ENCODE measurements at regions not wholly inside any gene's neighbourhood (a gene's known extent, or its start where the extent isn't known, plus 50 kb on each side); places are given as distances from the start of the nearest gene placed in this dataset.

DNA sequence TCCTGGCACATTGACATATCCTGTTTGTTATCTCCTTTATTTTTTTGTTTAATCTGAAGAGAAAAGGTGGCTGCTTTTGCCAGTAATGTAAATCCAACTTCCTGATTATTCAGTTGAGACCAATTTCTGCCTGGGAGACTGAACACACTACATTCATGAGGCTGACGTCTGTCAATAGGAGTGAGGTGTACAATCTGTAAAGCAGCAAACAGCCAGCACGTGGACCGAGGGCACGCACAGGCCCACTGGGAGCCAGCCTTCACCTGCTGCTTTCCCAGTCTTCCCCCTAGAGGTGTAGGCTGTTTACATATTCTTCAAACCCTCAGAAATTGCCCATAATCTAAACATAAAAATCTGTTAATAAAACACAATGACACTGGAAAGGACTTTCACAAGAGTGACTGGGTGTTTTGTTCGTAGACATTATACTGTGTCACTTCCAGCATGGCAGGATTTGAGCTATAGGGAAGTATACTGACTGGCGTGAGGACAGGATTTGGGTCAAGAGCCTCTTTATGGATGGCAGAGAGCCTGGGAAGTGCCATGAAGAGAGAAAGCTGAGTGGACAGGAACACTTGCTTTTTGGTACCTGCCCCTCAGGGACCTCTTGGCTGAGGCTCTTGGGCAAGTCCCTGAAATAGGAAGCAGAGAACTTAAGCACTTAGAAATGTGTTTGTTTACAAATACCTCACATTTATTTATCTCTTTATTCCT, 552.9 kb upstream of the CAMK1G start:
- TF ChIP-seq POLR2AphosphoS5 (IDR thresholded peaks at IDR 0.05; ENCODE audit: low read depth, low read length) (no peak), FOXP2 (optimal IDR thresholded peaks at IDR 0.05; ENCODE audit: borderline replicate concordance, extremely low read depth, extremely low read length, insufficient read depth) (no peak), TAF1 (IDR thresholded peaks at IDR 0.05; ENCODE audit: borderline replicate concordance, insufficient read depth, low read length) (no peak), SIN3A (IDR thresholded peaks at IDR 0.05; ENCODE audit: borderline replicate concordance, insufficient read depth, low read length) (no peak)
- TF ChIP-seq, protein P1, sequence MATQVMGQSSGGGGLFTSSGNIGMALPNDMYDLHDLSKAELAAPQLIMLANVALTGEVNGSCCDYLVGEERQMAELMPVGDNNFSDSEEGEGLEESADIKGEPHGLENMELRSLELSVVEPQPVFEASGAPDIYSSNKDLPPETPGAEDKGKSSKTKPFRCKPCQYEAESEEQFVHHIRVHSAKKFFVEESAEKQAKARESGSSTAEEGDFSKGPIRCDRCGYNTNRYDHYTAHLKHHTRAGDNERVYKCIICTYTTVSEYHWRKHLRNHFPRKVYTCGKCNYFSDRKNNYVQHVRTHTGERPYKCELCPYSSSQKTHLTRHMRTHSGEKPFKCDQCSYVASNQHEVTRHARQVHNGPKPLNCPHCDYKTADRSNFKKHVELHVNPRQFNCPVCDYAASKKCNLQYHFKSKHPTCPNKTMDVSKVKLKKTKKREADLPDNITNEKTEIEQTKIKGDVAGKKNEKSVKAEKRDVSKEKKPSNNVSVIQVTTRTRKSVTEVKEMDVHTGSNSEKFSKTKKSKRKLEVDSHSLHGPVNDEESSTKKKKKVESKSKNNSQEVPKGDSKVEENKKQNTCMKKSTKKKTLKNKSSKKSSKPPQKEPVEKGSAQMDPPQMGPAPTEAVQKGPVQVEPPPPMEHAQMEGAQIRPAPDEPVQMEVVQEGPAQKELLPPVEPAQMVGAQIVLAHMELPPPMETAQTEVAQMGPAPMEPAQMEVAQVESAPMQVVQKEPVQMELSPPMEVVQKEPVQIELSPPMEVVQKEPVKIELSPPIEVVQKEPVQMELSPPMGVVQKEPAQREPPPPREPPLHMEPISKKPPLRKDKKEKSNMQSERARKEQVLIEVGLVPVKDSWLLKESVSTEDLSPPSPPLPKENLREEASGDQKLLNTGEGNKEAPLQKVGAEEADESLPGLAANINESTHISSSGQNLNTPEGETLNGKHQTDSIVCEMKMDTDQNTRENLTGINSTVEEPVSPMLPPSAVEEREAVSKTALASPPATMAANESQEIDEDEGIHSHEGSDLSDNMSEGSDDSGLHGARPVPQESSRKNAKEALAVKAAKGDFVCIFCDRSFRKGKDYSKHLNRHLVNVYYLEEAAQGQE (IDR thresholded peaks at IDR 0.05; ENCODE audit: insufficient read depth in 1 of 2, low read depth in 2 of 2, low read length in 2 of 2) = no peak

DNA sequence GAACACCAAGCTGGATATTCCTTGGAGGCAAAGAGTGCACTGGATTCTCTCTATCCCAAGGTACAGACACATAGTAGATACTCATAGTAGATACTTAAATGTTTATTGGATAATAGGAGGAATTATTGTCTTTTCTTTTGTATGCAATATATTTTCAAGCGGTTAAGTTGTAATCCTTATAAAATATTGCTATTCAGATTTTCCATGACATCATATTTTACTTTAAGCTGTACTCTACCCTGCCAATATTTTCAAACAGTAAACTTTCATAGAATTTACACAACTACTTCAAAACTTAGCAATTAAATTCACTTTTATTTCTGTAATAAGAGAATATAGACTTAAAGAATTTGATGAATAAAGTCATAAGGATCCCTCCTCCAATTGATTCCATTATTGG, 546.5 kb upstream of the CAMK1G start:
- TF ChIP-seq, protein P1 (IDR thresholded peaks at IDR 0.05; ENCODE audit: insufficient read depth in 1 of 2, low read depth in 2 of 2, low read length in 2 of 2) = no peak
- TF ChIP-seq POLR2AphosphoS5 (IDR thresholded peaks at IDR 0.05; ENCODE audit: low read depth, low read length) = no peak
- no peak for TF ChIP-seq FOXP2 (optimal IDR thresholded peaks at IDR 0.05; ENCODE audit: borderline replicate concordance, extremely low read depth, extremely low read length, insufficient read depth)
- TF ChIP-seq SIN3A (IDR thresholded peaks at IDR 0.05; ENCODE audit: borderline replicate concordance, insufficient read depth, low read length) = no peak
- TF ChIP-seq TAF1 (IDR thresholded peaks at IDR 0.05; ENCODE audit: borderline replicate concordance, insufficient read depth, low read length) = no peak

DNA sequence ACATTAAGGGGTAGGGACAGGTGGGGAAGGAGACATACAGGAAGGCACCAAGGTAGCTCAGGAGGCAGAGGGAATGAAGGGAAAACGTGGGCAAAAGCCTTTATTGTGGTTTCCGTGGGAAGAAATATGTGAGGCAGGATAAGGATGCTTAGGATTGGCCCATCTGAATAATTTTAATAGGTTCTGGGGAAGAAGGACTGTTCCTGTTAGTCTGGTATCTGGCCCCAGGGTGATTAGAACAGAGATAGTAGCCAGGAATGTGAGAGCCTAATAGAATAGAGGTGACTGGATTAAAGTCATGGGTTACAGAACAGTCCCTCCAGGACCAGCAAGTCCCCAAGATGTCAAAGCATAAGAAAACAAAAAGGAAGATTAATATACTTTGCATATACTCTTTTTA, 545.2 kb upstream of the CAMK1G start:
- TF ChIP-seq TAF1 (IDR thresholded peaks at IDR 0.05; ENCODE audit: borderline replicate concordance, insufficient read depth, low read length) (no peak), SIN3A (IDR thresholded peaks at IDR 0.05; ENCODE audit: borderline replicate concordance, insufficient read depth, low read length) (no peak), POLR2AphosphoS5 (IDR thresholded peaks at IDR 0.05; ENCODE audit: low read depth, low read length) (no peak), FOXP2 (optimal IDR thresholded peaks at IDR 0.05; ENCODE audit: borderline replicate concordance, extremely low read depth, extremely low read length, insufficient read depth) (no peak)
- TF ChIP-seq, protein P1 (IDR thresholded peaks at IDR 0.05; ENCODE audit: insufficient read depth in 1 of 2, low read depth in 2 of 2, low read length in 2 of 2) = no peak

DNA sequence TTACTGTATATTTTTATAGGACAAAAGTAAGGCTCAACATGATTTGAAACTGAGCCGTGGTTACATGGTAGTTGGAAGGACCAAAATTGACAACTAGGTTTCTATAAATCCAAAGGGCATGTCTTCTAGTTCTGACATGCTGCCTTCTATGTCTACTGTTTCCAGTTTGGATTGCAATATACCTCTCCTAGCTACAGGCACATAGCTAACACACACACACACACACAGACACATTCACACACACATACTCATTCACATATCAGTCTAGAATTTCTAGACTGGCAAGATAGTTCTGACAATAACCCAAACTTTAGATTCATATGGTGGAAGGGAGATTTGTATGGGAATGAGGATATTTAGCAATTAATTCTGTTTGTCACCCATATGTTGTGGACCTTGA, 544.8 kb upstream of the CAMK1G start:
- TF ChIP-seq, protein P1 (IDR thresholded peaks at IDR 0.05; ENCODE audit: insufficient read depth in 1 of 2, low read depth in 2 of 2, low read length in 2 of 2) = no peak

DNA sequence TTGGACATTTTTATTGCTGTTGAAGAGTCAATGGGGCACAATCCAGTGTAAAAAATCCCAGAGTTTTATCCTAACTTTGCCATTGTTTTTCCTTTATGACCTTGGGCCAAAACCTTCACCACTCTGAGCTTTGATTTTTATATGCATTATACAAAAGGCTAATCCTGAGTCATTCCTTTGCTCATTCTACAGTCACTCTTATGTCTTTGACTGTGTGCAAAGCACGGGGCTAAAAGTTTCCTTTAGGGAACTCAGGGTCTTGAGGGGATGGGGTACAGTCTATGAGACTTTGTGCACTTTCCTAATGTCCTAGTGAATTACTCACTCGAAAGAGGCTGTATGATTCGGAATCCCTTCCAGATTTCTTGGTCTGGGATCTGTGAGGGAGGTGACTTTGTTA, 543.2 kb upstream of the CAMK1G start:
- no peak for TF ChIP-seq TAF1 (IDR thresholded peaks at IDR 0.05; ENCODE audit: borderline replicate concordance, insufficient read depth, low read length)
- TF ChIP-seq, protein P1 (IDR thresholded peaks at IDR 0.05; ENCODE audit: insufficient read depth in 1 of 2, low read depth in 2 of 2, low read length in 2 of 2) = no peak
- no peak for TF ChIP-seq SIN3A (IDR thresholded peaks at IDR 0.05; ENCODE audit: borderline replicate concordance, insufficient read depth, low read length)
- TF ChIP-seq POLR2AphosphoS5 (IDR thresholded peaks at IDR 0.05; ENCODE audit: low read depth, low read length) = no peak

All from PFSK-1 (cell line).